ENCODE measurements at regions not wholly inside any gene's neighbourhood (a gene's known extent, or its start where the extent isn't known, plus 50 kb on each side); places are given as distances from the start of the nearest gene placed in this dataset.
"Not testable (repeated sequence)": the region's sequence is repeated elsewhere in the genome, so short reads cannot be mapped to it uniquely, and the experiment has no call there.

DNA sequence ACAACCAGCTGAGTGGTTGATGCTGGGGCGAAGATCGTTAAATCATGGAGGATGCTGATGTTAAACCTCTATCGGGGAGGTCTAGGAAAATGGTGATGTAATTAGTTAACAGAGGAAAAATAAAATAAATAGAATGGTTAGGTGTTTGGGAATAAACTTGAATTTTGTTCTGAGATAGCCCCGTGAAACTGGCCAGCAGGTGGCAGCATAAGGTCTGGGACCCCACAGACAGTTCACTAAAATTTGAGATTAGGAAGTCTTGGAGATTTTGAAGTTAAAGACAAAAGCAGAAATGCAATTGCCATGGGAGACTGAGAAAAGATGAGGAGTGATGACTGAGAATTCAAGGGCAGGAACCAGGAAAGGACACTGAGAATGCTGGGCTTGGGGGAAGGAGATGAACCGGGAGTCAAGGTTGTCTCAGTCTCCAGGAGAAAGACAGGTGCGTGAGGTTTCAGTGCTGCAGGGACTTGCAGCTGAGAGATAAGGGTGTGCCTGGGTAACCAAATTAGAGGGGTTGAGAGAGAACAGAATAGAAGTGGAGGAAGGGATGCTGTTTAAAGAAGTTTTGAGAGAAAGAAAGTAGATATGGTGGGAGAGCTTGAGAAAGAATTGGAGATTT lies 248.0 kb downstream of the ZNF92 start:
- peak; percentile 0 for DNase-seq (ENCODE audit: low read depth)

DNA sequence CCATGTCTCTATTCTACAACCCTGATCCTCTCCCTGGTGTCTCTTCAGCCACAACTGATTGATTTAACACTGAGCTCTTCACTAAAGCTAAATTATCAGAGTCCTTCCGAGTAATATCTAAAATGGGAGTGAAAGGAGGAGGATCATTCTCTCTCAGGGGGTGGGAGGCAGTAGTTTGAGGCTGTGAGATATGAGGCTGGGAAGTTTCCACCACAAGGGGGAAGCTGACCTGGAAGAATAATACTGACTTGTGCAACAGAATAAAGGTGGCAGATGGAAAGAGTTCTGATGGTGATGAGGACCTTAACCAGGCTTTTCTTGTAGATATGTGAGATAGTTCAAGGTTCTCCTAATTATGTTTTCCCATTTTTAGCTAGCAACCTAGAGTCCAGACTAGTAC lies 241.6 kb upstream of the VKORC1L1 start:
- DNase-seq (ENCODE audit: low read depth): not testable (repeated sequence)

DNA sequence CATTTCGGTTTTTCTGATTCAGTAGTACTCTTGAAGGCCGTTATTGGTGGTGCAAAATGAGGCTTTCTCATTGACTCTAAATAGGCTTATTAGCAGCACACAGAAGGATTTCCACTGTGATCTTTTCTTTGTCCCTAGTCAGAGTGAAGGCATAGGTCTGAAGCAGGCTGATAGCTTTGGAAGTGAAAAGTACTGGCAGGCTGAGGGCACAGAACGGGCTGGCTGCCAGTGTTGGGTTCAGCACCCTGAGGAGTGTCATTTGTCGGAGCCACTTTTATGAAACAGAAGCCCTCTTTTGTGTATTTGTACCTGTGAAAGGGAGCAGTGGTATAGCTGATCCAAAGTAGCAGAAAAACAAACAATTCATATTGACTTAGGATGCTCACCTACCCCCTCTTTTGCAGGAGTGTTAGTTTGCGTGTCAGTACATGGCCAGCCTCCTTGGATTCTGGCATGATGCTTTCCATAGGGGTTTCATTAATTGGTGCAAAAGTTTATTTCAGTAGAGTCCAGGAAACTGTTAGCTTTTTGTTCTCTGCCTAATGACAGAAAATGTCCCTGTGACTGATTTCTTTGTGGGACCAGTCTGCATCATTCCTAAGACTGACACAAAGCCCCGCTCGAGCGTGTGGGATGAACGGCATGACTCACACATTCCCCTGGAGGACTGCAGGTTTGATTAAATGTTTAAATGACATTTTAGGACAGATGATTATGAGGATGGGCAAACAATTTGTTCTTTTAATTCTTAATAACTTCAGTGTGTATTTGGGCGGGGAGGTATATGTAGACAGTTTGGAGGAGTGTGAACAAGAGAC lies 239.1 kb upstream of the VKORC1L1 start:
- DNase-seq (ENCODE audit: low read depth): not testable (repeated sequence)

DNA sequence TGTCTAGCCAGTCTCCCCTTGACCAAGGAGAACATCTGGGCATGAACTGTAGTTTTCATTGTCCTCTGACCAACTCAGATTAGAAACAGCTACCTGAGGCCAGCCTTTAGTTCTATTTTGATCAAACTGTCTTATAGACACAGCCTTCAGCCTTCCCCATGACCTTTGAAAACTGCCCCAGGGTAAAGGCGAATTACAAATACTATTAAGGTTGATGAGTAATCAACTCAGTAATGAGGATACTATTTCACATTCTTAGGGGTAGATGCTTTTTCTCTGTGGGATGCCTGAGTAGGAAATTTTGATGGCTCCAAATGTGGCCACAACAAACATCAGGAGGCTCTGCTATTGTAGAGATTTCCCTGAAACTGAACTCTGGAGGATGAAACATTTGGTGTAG lies 234.0 kb upstream of the VKORC1L1 start:
- not testable (repeated sequence) for DNase-seq (ENCODE audit: low read depth)

DNA sequence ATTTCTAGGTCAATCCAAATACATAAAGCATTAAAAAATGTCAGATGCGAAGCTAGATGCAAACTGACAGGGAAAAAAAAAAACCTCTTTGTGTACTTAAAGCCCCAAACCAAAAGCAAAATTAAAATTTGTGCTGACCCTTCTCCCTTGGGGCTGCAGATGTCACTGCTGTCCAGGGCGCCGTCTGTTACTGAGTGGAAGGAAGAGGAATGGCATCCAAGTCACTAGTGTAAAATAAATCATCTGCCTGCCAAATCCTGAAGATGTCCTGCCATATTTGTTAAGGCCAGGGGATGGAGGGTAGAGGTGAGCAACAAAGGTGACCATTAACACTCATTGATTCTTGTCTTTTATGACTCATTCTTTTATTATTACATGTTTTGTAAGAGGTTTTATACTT lies 233.2 kb upstream of the VKORC1L1 start:
- DNase-seq (ENCODE audit: low read depth): not testable (repeated sequence)

- DNase-seq (ENCODE audit: low read depth): not testable (repeated sequence)
Observed at GRCh38 chr7:65643498-65643897, 229.4 kb upstream of the VKORC1L1 start.

DNA sequence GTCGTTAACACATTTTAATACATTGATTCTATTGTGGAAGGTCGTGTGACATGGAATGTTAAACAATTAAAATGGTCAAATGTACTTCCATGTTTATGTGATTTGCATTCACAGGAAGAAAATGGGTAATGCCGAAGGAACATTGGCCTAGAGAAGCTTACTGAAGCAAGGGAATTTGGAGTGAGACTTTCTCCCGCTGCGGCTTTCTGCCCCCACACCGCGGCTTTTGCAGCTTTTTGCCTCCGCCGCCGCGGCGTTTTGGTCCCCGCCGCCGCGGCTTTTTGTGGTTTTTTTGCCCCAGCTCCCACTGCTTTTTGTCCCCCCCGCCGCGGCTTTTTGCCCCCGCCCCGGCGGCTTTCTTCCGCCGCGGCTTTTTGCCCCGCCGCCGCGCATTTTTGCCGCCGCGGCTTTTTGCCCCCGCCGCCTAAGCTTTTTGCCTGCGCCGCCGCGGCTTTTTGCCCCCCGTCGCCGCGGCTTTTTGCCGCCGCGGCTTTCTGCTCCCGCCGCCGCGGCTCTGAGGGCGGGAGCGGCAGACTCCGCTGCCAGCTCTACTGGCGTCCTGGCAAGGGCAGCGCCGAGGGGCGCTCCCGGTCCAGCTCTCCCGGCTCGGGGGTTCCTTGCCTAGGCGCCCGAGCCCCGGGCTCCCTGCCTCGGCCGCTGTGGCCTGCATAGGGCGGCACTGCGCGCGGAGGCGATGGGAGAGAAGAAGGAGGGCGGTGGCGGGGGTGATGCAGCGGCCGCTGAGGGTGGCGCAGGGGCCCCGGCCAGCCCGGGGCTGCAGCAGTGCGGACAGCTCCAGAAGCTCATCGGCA lies 225.5 kb upstream of the VKORC1L1 start:
- not testable (repeated sequence) for DNase-seq (ENCODE audit: low read depth)

DNA sequence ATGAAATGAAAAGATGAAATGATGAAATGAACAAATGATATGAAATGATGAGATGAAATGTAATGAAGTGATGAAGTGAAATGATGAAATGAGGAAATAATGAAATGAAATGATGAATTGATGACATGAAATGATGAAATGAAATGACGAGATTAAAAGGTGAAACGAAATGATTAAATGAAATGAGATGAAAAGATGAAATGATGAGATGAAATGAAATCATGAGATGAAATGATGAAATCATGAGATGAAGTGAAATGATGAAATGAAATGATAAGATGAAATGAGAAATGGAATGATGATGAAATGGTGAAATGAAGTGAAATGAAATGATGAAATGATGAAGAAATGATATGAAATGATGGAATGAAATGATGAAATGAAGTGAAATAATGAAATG lies 221.7 kb upstream of the VKORC1L1 start:
- DNase-seq (ENCODE audit: low read depth): not testable (repeated sequence)

GRCh38 chr7:65651826-65652592 lies 220.9 kb upstream of the VKORC1L1 start:
- not testable (repeated sequence) for DNase-seq (ENCODE audit: low read depth)

DNA sequence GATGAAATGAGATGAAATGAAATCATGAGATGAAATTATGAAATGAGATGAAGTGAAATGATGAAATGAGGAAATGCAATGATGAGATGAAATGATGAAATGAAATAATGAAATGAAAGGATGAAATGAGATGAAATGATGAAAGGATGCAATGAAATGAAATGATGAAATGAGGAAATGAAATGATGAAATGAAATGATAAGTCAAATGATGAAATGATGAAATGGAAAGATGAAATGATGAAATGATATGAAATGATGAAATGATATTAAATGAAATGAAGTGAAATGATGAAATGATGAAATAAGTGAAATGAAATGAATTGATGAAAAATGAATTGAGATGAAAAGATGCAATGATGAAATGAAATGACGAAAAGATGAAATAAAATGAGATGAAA lies 220.2 kb upstream of the VKORC1L1 start:
- not testable (repeated sequence) for DNase-seq (ENCODE audit: low read depth)

- not testable (repeated sequence) for DNase-seq (ENCODE audit: low read depth)
Observed at GRCh38 chr7:65656494-65657188, 216.2 kb upstream of the VKORC1L1 start.

- DNase-seq (ENCODE audit: low read depth): not testable (repeated sequence)
Observed at GRCh38 chr7:65683362-65683761, 189.5 kb upstream of the VKORC1L1 start.

- DNase-seq (ENCODE audit: low read depth): not testable (repeated sequence)
Observed at GRCh38 chr7:65699026-65699714, 173.7 kb upstream of the VKORC1L1 start.

- DNase-seq (ENCODE audit: low read depth): not testable (repeated sequence)
Observed at GRCh38 chr7:65699715-65700356, 173.0 kb upstream of the VKORC1L1 start.

GRCh38 chr7:65719123-65719798 lies 153.6 kb upstream of the VKORC1L1 start:
- peak; percentile 7 for DNase-seq (ENCODE audit: low read depth)

DNA sequence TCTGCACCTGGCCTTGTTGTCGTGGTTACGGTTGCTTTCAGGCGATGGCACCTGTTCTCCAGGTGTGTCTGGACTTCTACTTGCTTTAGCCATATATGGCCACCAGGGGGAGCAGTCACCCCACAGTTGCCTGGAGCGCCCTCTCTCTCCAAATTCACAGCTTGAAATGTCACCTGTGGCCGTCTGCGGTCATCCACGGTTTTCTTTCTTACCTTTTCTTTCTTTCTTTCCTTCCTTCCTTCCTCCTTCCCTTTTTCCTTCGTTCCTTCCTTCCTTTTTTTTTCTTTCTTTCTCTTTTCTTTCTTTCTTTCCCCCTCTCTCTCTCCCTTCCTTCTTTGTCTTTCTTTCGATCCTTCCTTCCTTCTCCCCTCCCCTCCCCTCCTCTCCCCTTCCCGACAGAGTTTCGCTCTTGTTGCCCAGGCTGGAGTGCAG lies 150.5 kb upstream of the VKORC1L1 start:
- DNase-seq (ENCODE audit: low read depth): peak; percentile 6

- not testable (repeated sequence) for DNase-seq (ENCODE audit: low read depth)
Observed at GRCh38 chr7:65727182-65727581, 145.7 kb upstream of the VKORC1L1 start.

GRCh38 chr7:65731129-65731528 lies 141.7 kb upstream of the VKORC1L1 start:
- DNase-seq (ENCODE audit: low read depth): no peak

DNA sequence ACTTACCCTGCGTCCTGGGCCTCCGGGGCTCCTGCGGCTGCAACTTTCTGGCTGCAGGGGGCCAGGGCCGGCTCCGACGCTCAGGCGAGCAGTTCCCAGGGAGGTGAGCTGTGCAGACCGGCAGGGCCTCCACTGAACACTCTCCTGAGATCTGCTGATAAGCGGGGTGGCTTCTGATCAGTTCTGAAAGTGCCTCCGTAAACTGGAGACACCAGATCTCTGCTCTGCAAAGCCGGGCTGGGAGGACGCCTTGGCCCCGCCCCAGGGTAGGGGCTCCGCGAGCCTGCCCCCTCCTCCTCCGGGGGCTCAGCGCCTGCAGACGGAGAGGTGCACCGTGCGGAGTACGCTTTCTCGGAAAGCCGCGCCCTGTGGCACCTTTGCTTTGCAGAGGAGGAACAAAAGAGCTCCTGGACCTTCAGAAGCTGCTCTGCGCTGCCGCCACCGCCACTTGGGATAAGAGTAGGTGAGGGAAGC lies 141.3 kb upstream of the VKORC1L1 start:
- no peak for DNase-seq (ENCODE audit: low read depth)
